HG03575 (cell line): ENCODE measurements at regions not wholly inside any gene's neighbourhood (a gene's known extent, or its start where the extent isn't known, plus 50 kb on each side); places are given as distances from the start of the nearest gene placed in this dataset.

Experiments used
- ATAC-seq: cut with Tn5 transposase; IDR thresholded peaks from one replicate; pipeline ENCODE4 v1.9.1; 2021; ENCODE audit not compliant: unreplicated experiment, insufficient number of reproducible peaks, low FRiP score; ENCODE audit errors: extremely low read depth

DNA sequence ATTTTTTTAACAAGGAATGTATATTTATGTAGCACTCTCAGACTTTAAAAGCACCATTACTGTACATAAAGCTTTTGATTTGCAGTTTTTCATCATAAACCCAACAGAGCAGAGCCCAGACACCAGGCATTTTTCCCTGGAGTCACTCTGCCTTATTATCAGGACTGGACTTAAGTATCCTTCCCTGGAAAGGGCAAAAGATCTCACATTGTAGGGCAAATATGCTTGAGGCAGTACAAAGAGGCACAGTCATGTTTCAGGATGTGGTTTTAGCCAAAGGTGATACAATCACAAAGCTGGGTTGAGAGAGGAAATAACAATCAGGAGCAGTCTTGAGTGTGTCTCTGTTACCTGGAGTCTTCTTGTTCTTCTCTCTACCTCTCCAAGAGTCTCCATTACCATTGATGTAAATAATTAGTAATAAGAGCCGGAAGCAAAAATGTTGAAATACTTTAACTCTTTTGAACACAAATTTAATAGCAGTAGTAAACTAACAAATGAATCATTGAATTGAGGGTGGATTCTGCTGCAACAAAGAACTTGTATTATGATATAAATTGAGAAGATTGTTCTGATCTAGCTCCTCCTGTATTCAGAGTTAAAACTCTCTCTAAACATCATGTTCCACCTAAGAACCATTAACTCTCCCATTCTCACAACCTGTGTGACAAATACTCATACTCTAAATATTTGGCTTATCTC is 160.5 kb downstream of the LTN1 start:
- no peak for ATAC-seq

DNA sequence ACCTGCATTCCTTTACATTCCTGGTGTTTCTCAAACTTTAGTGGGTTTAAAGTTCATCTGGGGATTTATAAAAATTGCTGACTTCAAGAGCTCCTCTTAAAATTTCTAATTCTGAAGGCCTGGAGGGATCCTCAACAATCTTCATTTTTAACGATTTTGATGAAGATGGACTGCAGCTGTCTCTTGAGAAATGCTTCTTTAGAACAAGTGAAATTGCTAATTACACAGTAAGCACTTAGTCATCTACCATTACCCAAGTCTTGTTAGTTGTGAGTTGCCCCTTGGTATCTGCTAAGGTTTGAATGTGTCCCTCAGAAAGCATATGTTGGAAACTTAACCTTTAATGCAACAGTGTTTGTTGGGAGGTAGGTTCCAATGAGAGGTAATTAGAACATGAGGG is 163.7 kb downstream of the LTN1 start:
- no peak for ATAC-seq

GRCh38 chr21:28828021-28828420 is 164.7 kb downstream of the LTN1 start:
- ATAC-seq, result no peak

DNA sequence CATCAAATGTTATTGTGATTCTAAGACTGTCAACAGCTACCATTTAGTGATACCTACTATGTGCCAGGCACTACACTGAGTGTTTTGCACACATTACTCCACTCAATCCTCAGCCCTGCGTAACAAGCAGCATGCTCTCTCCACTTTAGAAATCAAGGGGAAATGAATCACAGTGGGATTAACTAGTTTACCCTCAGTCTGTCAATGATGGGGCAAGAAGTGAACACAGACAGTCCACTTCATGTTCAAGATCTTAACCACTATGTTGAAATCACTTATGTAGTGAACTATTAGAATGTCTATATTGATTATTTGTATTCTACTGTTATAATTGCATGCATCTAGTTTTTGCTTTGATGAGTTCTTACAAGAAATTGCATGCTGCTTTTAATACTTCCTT is 165.3 kb downstream of the LTN1 start:
- ATAC-seq, result no peak

- ATAC-seq, result no peak
Observed at GRCh38 chr21:28826569-28826968, 166.1 kb downstream of the LTN1 start.

DNA sequence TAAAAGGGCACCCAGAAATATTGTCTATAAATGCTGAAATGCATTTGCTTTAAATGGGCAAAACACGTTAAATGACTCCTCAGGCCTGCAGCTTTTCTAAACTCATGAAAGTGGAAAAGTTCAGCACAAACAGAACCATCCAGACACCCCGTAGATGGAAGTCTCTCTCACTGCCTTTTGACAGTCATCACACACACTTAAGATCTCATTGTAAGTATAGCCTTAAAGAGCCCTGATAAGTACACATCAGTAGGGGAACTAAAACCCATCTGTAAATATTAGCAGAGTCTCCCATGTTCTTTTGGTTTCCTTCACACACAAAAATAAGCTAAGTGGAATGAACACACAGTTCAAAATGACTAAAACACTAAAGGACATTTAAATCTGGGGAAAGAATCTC is 166.7 kb downstream of the LTN1 start:
- ATAC-seq, result no peak

DNA sequence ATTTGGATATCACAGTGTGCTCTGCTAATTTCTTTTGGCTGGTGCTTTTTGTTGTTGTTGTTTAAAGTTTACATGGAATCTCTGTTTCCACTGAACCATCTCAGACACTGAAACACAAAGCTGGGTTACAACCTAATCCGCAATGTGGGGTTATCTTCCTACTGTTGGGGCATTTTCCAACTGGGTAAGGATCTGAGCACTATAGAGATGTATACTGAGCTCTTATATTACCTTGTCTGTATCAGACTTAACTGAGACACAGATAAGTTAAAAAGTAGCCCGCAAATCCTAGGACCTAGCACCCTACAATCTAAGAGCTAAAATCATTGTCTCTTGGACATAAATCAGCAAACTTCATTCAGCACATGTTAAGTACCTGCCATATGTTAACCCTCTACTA is 169.2 kb downstream of the LTN1 start:
- no peak for ATAC-seq

GRCh38 chr21:28822486-28823335 is 170.0 kb downstream of the LTN1 start:
- no peak for ATAC-seq

DNA sequence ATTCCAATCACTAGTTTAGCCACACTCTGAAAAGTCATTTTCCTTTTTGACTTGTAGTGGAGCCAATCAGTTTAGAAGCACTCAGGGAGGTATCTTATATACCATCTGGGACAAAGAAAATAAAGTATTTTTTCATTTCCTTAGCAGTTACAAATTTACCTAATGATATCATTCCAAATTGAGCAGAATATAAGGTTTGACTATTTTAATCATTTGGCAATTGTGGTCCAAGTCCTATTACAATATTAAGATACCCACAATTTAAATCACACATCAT is 170.6 kb downstream of the LTN1 start:
- ATAC-seq, result no peak

DNA sequence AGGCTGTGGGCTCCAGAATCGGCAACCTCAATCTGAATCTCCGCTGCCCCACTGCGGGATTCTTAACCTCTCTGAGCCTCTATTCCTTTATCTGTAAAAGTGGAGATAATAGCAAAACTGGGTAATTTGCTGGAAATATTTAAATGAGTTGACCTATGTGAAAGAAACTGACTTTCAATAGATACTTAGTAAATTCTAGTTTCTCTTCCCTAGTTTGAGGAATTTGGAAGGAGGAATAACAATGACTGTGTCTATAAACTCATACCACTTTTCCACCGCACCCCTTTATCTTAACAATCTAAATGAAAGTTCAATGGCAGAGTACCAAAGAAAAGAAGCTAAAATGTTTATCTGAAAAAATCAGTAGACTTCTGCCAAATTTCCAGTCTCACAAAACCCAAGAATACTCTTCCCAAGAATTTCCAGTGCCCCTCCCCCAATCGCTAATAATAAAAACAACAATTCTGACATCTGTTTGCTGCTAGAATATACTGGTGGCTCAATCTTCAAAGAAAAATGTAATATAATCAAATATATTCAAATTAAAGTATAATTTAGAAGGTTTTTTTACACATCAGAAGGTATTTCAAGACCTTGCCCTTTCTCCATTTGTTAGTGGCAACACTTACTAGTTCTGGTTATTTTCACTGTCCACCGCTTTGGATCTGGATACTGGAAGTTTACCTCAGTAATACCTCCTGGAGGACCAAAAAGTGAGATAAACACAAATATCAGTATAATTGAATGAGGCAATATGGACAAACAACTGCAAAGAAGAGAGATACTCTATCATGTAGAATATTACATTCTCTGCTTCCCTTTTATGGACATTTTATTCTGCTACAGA is 171.2 kb downstream of the LTN1 start:
- no peak for ATAC-seq

DNA sequence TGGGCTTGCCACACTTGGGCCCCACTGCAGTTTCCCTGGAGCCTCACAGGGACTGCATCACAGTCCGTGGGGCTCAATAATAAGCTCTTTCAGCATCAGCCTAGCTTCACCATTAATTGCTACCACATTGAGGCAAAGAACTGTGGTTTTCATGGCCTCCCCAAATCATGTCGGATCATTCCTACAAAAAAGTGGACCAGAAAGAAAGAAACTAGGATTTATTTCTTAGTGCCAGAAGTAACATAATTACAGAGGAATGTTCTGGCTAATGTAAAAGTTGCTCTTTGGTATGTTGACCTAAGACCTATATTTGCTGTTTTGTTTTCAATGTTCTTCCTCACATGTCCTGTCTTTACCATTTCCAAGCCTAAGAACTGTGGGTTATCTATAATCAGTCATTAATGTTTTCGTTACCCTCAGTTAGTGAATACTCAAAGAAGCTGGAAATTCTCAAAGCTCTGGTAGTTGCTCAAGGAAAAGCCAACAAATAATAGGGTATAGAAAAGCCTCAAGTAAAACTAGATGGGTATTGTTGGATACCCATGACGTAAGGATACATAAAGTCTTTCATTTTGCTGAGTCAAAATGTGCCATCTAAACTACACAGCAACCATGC is 173.9 kb downstream of the LTN1 start:
- no peak for ATAC-seq

DNA sequence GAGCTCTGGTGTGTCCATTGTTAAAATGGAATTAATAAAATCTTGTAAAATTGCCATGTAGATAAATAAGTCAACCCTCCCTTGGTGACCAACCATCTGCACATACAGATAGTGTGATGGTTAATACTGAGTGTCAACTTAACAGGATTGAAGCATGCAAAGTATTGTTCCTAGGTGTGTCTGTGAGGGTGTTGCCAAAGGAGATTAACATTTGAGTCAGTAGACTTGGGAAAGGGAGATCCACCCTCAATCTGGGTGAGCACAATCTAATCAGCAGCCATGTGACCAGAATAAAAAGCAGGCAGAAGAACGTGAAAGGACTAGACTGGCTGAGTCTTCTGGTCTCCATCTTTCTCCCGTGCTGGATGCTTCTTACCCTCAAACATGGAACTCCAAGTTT is 174.8 kb downstream of the LTN1 start:
- ATAC-seq, result no peak

- no peak for ATAC-seq
Observed at GRCh38 chr21:28811860-28812259, 180.8 kb downstream of the LTN1 start.

- no peak for ATAC-seq
Observed at GRCh38 chr21:28810826-28811524, 181.7 kb downstream of the LTN1 start.

- ATAC-seq, result no peak
Observed at GRCh38 chr21:28805885-28806284, 186.8 kb downstream of the LTN1 start.

GRCh38 chr21:28804089-28804670 is 188.5 kb downstream of the LTN1 start:
- ATAC-seq, result no peak

- no peak for ATAC-seq
Observed at GRCh38 chr21:28801906-28802305, 190.8 kb downstream of the LTN1 start.

DNA sequence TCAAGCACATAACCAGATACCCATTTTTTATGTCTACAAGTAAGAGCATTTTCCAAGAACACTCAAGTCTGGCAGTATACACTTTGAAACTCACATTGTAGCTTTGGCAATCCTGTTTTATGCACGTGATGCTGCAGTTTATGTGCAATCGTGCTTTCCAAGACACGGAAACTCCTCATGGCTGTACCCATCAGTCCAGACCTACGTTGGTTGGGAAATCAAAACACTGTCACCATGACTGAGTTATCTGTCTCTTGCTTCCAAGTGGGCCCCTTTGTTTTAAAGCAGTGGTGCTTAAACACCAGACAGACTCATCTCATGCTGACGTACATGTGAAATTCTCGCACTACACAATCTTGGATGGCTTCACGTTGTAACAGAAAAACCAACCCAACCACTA is 192.8 kb downstream of the LTN1 start:
- ATAC-seq, result no peak

- ATAC-seq, result no peak
Observed at GRCh38 chr21:28798798-28799197, 193.9 kb downstream of the LTN1 start.
